H1 (cell line): ENCODE measurements at regions not wholly inside any gene's neighbourhood (a gene's known extent, or its start where the extent isn't known, plus 50 kb on each side); places are given as distances from the start of the nearest gene placed in this dataset.

Experiments
- HDAC2 ChIP-seq, 2 experiments: fragments of 300-600 bp in 1 of 2; sonication (generic) in 1 of 2; IDR thresholded peaks; 2 replicates each; pipeline ENCODE4 v1.6.1; 2011 to 2012; ENCODE audit warnings: low read depth in 2 of 2, low read length in 2 of 2, mild to moderate bottlenecking in 2 of 2, moderate library complexity in 2 of 2, borderline replicate concordance in 1 of 2, inconsistent platforms in 1 of 2
- SP4 ChIP-seq: IDR thresholded peaks from 2 replicates; pipeline ENCODE4 v1.6.1; 2012; ENCODE audit warnings: low read length, inconsistent platforms
- USF2 ChIP-seq: IDR thresholded peaks from 2 replicates; pipeline ENCODE4 v1.6.1; 2011; ENCODE audit warnings: low read length, improper control_type of control experiment

GRCh38 chr12:91980389-91980821, 165.2 kb downstream of the BTG1 start (continued):
- no peak for TF ChIP-seq HDAC2 (IDR thresholded peaks at IDR 0.05; ENCODE audit: borderline replicate concordance in 1 of 2, low read depth in 2 of 2, low read length in 2 of 2)
- no peak for TF ChIP-seq USF2
- no peak for TF ChIP-seq SP4
